GM19025 (cell line): ENCODE measurements at regions not wholly inside any gene's neighbourhood (a gene's known extent, or its start where the extent isn't known, plus 50 kb on each side); places are given as distances from the start of the nearest gene placed in this dataset.

Experiments used
- ATAC-seq: cut with Tn5 transposase; IDR thresholded peaks from one replicate; pipeline ENCODE4 v1.9.1; 2021; ENCODE audit warnings: mild to moderate bottlenecking, low read depth, moderate library complexity; ENCODE audit not compliant: unreplicated experiment

DNA sequence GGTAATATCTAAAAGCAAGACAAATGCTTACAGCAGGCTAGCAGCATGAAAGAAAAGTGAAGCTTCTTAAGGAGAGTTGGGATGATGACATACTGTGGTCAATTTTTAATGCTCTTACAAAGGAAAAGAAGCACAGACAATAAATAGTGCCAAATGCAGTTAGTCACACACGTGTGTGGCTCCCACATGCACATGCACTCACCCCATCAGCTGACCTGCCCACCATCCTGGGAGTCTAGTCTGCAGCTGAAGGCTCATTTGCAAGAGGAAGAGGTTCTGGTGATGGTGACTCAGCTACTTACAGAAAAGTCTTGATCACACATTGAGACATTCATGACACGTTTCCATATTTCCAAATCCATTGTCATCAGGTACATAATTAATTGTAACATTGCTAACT, 129.3 kb downstream of the MRPL36 start:
- ATAC-seq, result no peak

- ATAC-seq, result no peak
Observed at GRCh38 chr5:1669276-1670155, 130.1 kb downstream of the MRPL36 start.

DNA sequence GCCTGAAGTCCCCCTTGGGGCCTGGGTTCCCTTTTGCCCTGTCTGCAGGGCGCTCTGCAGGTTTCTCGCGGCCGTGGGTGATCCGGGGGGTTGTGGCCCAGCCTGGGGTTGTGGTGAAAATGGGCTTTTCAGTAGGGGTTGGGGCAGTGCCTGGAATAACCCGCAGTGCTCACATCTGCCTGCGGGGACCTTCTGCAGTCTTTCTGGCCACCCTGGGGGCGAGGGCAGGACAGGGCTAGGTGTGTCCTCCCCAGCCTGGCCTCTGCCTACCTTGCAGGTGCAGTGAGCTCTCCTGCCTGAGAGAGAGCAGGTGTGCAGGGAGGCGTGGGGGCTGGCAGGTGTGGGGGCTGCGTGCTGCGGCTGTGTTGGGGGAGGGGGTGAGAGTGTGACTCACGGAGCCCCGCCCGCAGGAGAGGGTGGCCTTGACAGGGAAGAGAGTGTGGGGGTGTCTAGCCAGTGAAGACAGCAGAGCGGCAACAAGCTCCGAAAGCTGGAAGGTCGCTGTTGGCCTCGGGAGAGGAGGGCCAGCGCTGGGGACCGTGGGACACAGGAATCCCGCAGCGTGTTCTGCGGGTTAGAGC, 131.4 kb downstream of the MRPL36 start:
- no peak for ATAC-seq

GRCh38 chr5:1667648-1668140, 131.9 kb downstream of the MRPL36 start:
- ATAC-seq, result no peak

DNA sequence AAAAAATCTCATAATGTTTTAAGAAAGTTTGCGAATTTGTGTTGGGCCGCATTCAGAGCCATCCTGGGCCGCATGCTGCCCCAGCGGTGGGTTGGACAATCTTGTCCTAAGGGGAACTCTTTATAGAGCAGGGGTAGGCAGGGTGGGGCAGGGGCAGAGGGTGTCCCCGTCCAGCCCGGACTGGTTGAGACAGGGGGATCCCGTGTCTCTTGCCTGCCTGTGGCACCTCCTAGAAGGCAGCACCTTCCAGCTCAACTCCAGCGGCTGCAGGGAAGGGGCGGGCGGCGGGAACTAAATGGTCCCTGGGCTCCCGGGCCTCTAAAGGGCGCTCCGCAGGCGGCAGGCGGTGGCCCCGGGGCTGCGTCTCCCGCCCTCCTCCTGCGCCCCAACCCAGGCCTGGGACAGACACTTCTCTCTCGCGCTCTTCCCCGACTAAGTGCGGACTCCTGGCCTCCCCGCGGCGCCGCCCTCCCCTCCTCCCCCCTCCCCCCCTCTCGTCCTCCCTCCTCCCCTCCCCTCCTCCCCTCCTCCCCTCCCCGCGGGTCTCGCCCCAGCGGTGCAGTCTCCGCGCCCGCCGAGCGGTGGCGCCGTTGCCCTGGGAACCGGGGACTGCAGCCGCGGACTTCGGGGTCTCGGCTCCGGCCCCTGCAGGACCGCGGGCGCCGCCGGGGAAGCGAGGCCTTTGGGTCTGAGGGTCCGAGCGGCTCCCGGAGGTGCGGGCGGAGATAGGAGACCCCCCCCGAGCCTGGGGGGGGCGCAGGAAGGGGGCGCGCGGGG, 132.6 kb downstream of the MRPL36 start:
- ATAC-seq, result no peak

GRCh38 chr5:1666221-1666620, 133.4 kb downstream of the MRPL36 start:
- ATAC-seq, result no peak

DNA sequence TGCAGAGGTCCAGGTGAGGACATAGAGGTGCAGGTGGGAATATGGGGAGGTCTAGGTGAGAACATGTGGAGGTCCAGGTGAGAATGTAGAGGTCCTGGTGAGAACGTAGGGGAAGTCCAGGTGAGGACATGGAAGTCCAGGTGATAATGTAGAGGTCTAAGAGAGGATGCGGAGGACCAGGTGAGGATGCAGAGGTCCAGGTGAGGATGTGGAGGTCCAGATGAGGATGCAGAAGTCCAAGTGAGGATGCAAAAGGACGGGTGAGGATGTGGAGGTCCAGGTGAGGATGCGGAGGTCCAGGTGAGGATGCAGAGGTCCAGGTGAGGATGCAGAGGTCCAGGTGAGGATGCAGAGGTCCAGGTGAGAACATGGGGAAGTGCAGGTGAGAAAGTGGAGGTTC, 133.8 kb downstream of the MRPL36 start:
- ATAC-seq, result no peak

GRCh38 chr5:1665231-1665630, 134.4 kb downstream of the MRPL36 start:
- ATAC-seq, result no peak

DNA sequence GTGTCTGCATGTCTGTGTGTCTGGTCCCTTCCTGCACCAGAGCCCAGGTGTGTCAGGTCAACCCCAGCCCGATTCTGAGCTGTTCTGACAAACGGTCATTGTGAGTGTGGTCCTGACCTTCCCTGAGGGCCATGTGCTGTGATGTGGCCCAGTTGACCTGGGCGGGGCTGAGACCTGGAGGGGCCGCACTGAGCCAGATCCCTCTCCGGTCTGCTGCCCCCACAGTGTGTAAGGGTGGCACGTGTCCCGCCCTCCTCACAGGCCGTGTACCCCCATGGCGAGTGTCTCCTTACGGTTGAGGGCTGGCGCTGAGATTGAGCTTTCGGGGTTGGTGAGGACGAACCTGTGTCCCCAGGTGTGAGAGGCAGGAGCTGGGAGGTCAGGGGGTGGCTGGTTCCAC, 136.5 kb downstream of the MRPL36 start:
- no peak for ATAC-seq

DNA sequence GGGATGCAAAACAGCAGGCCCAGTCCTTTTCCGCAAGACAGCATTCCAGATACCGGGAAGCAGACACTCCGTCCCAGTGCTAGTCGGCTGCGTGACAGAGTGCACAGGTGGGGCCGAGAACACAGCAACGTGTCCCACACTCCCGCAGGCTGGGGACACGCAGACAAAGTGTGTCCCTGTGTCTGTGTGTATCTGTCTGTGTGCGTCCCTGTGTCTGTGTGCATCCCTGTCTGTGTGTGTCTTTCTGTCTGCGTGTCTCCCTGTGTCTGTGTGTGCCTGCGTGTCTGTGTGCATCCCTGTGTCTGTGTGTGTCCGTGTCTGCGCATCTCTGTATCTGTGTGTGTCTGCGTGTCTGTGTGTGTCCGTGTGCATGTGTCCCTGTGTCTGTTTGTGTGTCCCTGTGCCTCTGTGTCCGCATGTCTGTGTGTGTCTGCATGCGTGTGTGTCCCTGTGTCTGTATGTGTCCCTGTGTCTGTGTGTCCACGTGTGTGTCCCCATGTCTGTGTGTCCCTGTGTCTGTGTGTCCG, 137.0 kb downstream of the MRPL36 start:
- ATAC-seq, result no peak

DNA sequence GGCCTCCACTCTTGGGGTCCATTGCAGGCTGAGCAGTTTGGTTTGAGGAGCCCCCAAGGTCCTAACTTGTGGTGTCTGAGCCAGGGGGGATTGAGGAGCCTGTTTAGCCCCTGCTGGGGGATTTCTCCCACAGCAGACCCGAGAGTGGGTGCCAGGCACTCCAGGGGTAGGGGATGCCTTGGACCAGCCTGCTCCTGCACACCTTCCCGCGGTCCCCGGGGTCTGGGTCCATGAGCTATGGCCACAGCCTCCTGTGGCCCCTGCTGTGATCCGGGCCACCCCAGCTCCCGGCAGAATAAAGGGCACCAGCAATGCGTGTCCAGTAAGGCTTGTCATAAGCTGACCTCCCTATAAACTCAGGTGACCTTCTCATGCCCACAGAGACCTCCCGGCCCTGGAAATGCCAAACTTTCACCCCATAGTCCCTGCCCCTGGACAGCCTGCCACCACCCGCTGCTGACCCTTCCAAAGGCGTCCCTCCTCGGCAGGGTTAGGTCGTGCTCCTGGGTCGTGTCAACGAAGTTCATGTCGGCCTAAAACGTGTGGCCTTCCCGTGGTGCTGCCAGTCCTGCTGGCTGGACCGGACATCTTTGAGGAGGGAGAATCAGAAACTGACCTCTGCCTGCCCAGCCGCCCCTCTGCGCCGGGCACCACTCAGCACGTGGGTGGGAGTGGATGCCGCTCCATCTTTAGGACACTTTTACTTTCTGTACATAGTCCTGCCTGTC, 137.6 kb downstream of the MRPL36 start:
- no peak for ATAC-seq

DNA sequence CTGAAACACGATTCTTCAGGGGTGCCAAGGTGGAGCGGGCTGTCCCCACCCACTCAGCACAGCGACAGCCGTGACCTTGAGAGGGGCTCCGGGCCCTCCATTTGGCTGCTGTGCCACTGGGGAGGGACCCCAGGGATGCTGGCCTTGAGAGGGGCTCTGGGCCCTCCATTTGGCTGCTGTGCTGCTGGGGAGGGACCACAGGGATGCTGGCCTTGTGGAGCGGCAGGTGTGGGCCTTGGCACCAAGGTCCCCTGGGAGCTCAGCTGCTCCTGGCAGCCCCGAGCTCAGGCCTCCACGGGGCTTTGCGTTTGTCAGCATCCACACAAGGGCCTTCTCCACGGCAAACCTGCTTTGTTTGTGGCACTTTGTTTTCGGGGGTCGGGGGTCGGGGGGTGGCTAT, 137.6 kb upstream of the LPCAT1 start:
- no peak for ATAC-seq

DNA sequence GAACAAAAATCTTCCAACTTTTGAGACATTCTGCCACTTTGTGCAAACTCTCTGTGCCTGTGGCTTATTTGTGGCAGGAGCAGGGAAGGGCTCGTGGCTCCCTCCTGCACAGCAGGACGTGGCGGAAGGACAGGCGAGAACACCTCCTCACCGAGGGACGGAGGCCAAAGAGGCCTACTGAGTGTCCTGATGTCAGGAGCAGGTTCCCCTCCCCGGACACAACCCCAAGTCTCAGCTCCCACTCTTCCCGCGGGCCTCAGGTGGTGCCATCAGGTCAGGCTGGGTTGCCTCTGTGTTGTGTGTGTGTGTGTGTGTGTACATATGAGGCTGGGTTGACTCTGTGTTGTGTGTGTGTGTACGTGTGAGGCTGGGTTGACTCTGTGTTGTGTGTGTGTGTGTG, 136.8 kb upstream of the LPCAT1 start:
- ATAC-seq, result no peak

GRCh38 chr5:1660001-1660400, 136.2 kb upstream of the LPCAT1 start:
- ATAC-seq, result no peak

DNA sequence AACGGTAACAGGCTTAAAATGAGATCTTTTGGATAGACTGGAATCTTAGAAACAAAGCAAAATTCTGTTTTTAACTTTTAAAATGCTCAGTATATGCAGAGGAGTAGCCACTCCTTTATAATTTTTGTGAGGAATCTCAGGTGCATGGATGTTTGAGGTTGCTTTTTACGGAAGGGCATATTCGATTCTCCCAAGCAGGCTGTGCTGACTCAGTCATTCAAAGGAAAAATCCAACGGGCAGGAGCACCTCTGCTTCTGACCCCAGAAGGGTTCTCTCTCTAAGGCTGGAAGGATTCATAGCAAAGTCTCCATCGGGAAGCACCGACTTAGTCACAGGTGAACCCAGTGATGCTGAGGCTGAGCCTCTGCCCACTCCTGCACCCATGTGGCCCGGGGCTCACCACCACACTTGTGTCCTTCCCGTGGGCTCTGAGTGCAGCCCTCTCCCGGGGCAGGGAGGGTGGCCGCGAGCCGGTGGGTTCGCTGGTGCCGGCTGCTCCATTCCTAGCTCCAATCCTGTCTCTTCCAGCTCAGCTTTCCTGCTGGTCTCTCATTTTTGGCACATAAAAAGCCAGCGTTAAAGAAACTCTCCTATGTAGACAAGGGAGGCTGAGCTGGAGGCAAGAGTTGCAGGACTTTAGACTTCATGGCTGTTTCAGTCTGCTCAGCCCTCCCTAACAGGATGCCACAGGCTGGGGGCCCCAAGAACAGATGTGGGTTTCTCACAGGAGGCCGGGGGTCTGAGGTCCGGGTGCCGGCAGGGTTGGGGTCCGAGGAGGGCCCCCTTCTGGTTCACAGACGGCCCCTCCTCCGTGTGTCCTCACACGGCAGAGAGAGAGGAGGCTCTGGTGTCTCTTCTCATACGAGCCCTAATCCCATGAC, 135.6 kb upstream of the LPCAT1 start:
- ATAC-seq, result no peak

DNA sequence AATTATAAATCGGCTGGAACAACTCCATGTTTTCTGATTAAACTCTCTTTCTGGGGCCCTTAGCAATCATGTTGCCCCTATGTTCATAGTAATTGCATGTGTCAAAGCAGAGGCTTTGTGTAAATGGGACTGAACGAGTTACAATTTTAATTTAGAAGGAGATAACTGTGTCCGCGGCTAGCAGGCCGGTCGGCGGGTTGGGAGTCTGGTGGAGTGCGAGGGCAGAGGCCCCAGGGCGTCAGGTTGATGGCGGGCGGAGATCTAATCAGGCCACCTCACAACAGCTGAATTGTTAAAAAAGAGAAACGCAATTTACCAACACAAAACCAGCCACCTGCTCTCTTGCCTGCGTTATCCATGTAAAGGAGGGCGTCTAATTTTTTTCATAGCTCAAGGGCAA, 134.9 kb upstream of the LPCAT1 start:
- ATAC-seq, result no peak

DNA sequence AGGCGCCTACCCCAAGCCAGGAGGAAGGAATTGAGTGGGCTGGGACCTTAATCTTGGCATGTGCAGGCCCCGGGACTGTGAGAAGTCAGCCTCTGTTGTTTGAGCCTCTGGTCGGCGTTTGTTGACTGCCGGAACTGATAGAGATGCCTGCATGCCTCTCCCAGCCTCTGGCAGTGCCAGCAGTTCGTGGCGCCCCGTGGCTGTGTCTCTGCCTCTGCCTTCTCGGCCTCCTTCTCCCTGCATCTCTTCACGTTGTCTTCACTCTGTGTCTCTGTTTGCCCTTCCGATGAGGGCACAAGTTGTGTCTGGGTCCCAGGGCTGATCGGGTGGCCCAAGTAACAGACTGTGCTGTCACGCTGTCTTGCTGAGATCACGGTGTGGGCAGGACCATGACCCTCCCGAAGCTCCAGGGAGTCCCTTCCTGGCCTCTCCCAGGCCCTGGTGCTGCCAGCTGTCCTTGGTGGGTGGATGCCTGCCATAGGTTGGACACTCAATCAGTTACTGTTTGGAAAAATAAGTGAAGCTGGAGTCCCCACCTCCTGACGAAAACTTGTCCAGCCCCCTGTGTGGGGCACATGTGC, 133.5 kb upstream of the LPCAT1 start:
- no peak for ATAC-seq

DNA sequence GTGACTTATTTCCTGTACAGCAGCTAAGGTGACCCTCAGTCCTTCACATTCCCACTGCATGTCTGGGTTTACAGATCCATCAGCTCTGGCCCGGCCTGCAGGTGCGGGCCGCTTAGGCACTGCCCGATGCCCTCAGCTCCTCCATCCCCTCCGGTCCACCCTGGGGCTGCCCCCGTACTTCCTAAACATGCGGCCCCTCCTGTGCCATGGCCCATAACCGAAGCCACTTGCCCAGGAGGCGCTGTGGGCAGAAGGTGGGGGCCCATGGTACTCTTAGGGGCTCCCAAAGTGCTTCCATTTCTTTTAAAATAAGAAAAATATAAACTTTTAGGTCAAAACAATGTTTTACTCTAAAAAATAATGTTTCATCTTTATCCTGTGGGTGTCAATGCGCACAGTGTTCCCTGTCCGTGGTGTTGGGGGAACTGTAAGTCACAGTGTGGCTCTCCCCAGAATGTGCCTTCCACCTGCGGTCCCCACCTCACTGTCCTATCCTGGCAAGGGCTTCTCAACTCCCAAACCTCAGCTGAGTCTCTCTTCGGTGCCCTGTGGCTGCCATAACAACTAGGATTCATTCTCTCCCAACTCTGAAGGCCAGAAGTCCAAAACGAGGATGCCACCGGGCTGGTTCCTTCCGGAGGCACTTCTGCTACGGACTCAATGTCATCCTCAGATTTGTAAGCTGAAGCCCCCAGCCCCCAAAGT, 132.7 kb upstream of the LPCAT1 start:
- no peak for ATAC-seq
